H9 (cell line): ENCODE measurements at regions not wholly inside any gene's neighbourhood (a gene's known extent, or its start where the extent isn't known, plus 50 kb on each side); places are given as distances from the start of the nearest gene placed in this dataset.

Experiments used
- DNase-seq: peaks from one replicate; pipeline ENCODE4 v3.0.0-alpha.2; 2017
- H2AFZ ChIP-seq: one replicate; pipeline ENCODE4 v1.6.1; 2013; ENCODE audit warnings: mild to moderate bottlenecking, low read length, control low read depth, moderate library complexity
- H2AK5ac ChIP-seq: 2 replicates; pipeline ENCODE4 v1.6.1; 2013; ENCODE audit warnings: low read length, control low read depth, mixed read lengths; ENCODE audit not compliant: insufficient read length
- H2BK120ac ChIP-seq: one replicate; pipeline ENCODE4 v1.6.1; 2013; ENCODE audit warnings: low read depth, mild to moderate bottlenecking, low read length, control low read depth, inconsistent platforms; ENCODE audit not compliant: poor library complexity, severe bottlenecking
- H2BK12ac ChIP-seq: 2 replicates; pipeline ENCODE4 v1.6.1; 2013; ENCODE audit warnings: low read length, control low read depth, mixed read lengths, low read depth; ENCODE audit not compliant: insufficient read length
- H2BK15ac ChIP-seq: 2 replicates; pipeline ENCODE4 v1.6.1; 2013; ENCODE audit warnings: low read depth, low read length, control low read depth
- H2BK20ac ChIP-seq: one replicate; pipeline ENCODE4 v1.6.1; 2013; ENCODE audit warnings: low read depth, mild to moderate bottlenecking, low read length, control low read depth, inconsistent platforms; ENCODE audit not compliant: poor library complexity, severe bottlenecking
- H2BK5ac ChIP-seq: 2 replicates; pipeline ENCODE4 v1.6.1; 2013; ENCODE audit warnings: low read length, control low read depth, mixed read lengths; ENCODE audit not compliant: insufficient read length
- H3K14ac ChIP-seq: 2 replicates; pipeline ENCODE4 v1.6.1; 2013; ENCODE audit warnings: low read length, control low read depth; ENCODE audit not compliant: insufficient read depth
- H3K18ac ChIP-seq: 2 replicates; pipeline ENCODE4 v1.6.1; 2013; ENCODE audit warnings: low read depth, mild to moderate bottlenecking, mixed read lengths, low read length, control low read depth; ENCODE audit not compliant: insufficient read length
- H3K23ac ChIP-seq: 2 replicates; pipeline ENCODE4 v1.6.1; 2013; ENCODE audit warnings: low read length, control low read depth, mixed read lengths, low read depth; ENCODE audit not compliant: insufficient read length
- H3K23me2 ChIP-seq: 2 replicates; pipeline ENCODE4 v1.6.1; 2013; ENCODE audit warnings: low read depth, mild to moderate bottlenecking, mixed read lengths, low read length, control low read depth; ENCODE audit not compliant: insufficient read length, poor library complexity, severe bottlenecking
- H3K27ac ChIP-seq: 2 replicates; pipeline ENCODE4 v1.5.1; 2013; ENCODE audit warnings: low read length, control low read depth, mixed read lengths, low read depth; ENCODE audit not compliant: insufficient read length
- H3K27me3 ChIP-seq: 2 replicates; pipeline ENCODE4 v1.6.1; 2013; ENCODE audit warnings: low read length, control low read depth, inconsistent platforms; ENCODE audit not compliant: insufficient read depth
- H3K4ac ChIP-seq: 2 replicates; pipeline ENCODE4 v1.6.1; 2013; ENCODE audit warnings: low read depth, mild to moderate bottlenecking, control low read depth, inconsistent platforms, low read length, moderate library complexity
- H3K4me1 ChIP-seq: 2 replicates; pipeline ENCODE4 v1.6.1; 2013; ENCODE audit warnings: low read length, control low read depth, inconsistent platforms; ENCODE audit not compliant: insufficient read depth
- H3K4me2 ChIP-seq: 2 replicates; pipeline ENCODE4 v1.6.1; 2013; ENCODE audit warnings: low read length, control low read depth, mixed read lengths; ENCODE audit not compliant: insufficient read length, insufficient read depth
- H3K56ac ChIP-seq: 2 replicates; pipeline ENCODE4 v1.6.1; 2013; ENCODE audit warnings: low read depth, mild to moderate bottlenecking, mixed read lengths, low read length, control low read depth; ENCODE audit not compliant: insufficient read length
- H3K79me1 ChIP-seq: 2 replicates; pipeline ENCODE4 v1.6.1; 2013; ENCODE audit warnings: low read depth, mild to moderate bottlenecking, moderate library complexity, low read length, control low read depth, inconsistent platforms; ENCODE audit not compliant: insufficient read depth, poor library complexity, severe bottlenecking
- H3K79me2 ChIP-seq: 2 replicates; pipeline ENCODE4 v1.6.1; 2013; ENCODE audit warnings: low read length, control low read depth, inconsistent platforms; ENCODE audit not compliant: insufficient read depth
- H3K9ac ChIP-seq: 2 replicates; pipeline ENCODE4 v1.6.1; 2013; ENCODE audit warnings: low read length, control low read depth, mixed read lengths; ENCODE audit not compliant: insufficient read length; ENCODE audit errors: extremely low read depth
- H3K9me3 ChIP-seq: one replicate; pipeline ENCODE4 v1.6.1; 2013; ENCODE audit warnings: low read depth, low read length, inconsistent platforms; ENCODE audit not compliant: control insufficient read depth
- H3T11ph ChIP-seq: one replicate; pipeline ENCODE4 v1.6.1; 2013; ENCODE audit warnings: mild to moderate bottlenecking, low read length, control low read depth, inconsistent platforms
- H4K20me1 ChIP-seq: one replicate; pipeline ENCODE4 v1.6.1; 2013; ENCODE audit not compliant: control insufficient read depth, insufficient read length, insufficient read depth
- H4K5ac ChIP-seq: 2 replicates; pipeline ENCODE4 v1.6.1; 2013; ENCODE audit warnings: low read depth, mild to moderate bottlenecking, mixed read lengths, low read length, control low read depth; ENCODE audit not compliant: insufficient read length
- H4K8ac ChIP-seq: replicated peaks from 2 replicates; pipeline ENCODE4 v1.6.1; 2013; ENCODE audit warnings: low read length, control low read depth, mixed read lengths, low read depth; ENCODE audit not compliant: insufficient read length
- H4K91ac ChIP-seq: 2 replicates; pipeline ENCODE4 v1.6.1; 2013; ENCODE audit warnings: low read depth, mild to moderate bottlenecking, moderate library complexity, mixed read lengths, low read length, control low read depth; ENCODE audit not compliant: insufficient read length
- H3K27ac Mint-ChIP-seq, 3 experiments: 2 replicates in 2 of 3; 3 replicates in 1 of 3; pipeline ENCODE4 v1.8.0; 2020 to 2021; ENCODE audit warnings: mixed read lengths in 3 of 3, mild to moderate bottlenecking in 1 of 3, moderate library complexity in 1 of 3
- H3K27me3 Mint-ChIP-seq: 2 replicates; pipeline ENCODE4 v1.8.0; 2021; ENCODE audit warnings: low read depth, mild to moderate bottlenecking, moderate library complexity, mixed read lengths
- H3K36me3 Mint-ChIP-seq, 3 experiments: 2 replicates in 2 of 3; 3 replicates in 1 of 3; pipeline ENCODE4 v1.8.0; 2020 to 2021; ENCODE audit warnings: low read depth in 3 of 3, mixed read lengths in 3 of 3; ENCODE audit not compliant: insufficient read depth in 1 of 3
- H3K4me1 Mint-ChIP-seq, 2 experiments: 2 replicates each; pipeline ENCODE4 v1.8.0; 2020; ENCODE audit warnings: mixed read lengths in 2 of 2
- H3K4me3 Mint-ChIP-seq, 2 experiments: 2 replicates in 1 of 2; 3 replicates in 1 of 2; pipeline ENCODE4 v1.8.0; 2020 to 2021; ENCODE audit warnings: mild to moderate bottlenecking in 2 of 2, mixed read lengths in 2 of 2, moderate library complexity in 1 of 2
- H3K9me3 Mint-ChIP-seq, 2 experiments: 2 replicates in 1 of 2; 3 replicates in 1 of 2; pipeline ENCODE4 v1.8.0; 2020; ENCODE audit warnings: mild to moderate bottlenecking in 2 of 2, mixed read lengths in 2 of 2, moderate library complexity in 1 of 2
- CTCF ChIP-seq: fragments of 200-600 bp; sonication (generic); conservative IDR thresholded peaks from 3 replicates; pipeline ENCODE4 v1.8.0; 2021; ENCODE audit warnings: antibody characterized with exemption, mild to moderate bottlenecking
- WGBS: extraction: QIAGEN DNeasy Blood & Tissue Kit; methylation state at CpG from one replicate; pipeline ENCODE4 v1.1.7; 2013; ENCODE audit warnings: missing lambda C conversion rate, low lambda C conversion rate, mixed read lengths; ENCODE audit not compliant: insufficient read length; ENCODE audit errors: extremely low coverage; 5-methylcytosine and 5-hydroxymethylcytosine counted together

- Histone ChIP-seq H3K9ac (no peak overlapping the region), H3K4ac (no peak overlapping the region), H3K79me1 (no peaks in the 10 kb centered on the region), H3K27me3 (no peaks in the 10 kb centered on the region), H3K4me2 (no peak overlapping the region), H3K56ac (no peak overlapping the region), H3K9me3 (no peaks in the 10 kb centered on the region), H4K91ac (no peak overlapping the region), H4K5ac (no peak overlapping the region), H4K8ac (no peak overlapping the region), H2BK15ac (no peak overlapping the region), H2BK120ac (no peak overlapping the region), H3K23ac (no peak overlapping the region), H2BK5ac (no peak overlapping the region), H4K20me1 (no peaks in the 10 kb centered on the region), H3K23me2 (no peaks in the 10 kb centered on the region), H2BK20ac (no peak overlapping the region), H2AFZ (no peak overlapping the region), H2BK12ac (no peak overlapping the region), H3K79me2 (no peaks in the 10 kb centered on the region), H3K14ac (no peak overlapping the region), H3K27ac (no peak overlapping the region), H3T11ph (no peak overlapping the region), H3K4me1 (no peaks in the 10 kb centered on the region), H2AK5ac (no peak overlapping the region), H3K18ac (no peak overlapping the region)
- TF ChIP-seq CTCF: no peak
- no peak overlapping the region for H3K4me3 Mint-ChIP-seq
- peaks cover 0 to 11% (median 2%) of the 10 kb centered on the region in 3 experiments; a peak in 3 of 7 replicates for H3K36me3 Mint-ChIP-seq
- no peak for DNase-seq
- H3K27me3 Mint-ChIP-seq: no peaks in the 10 kb centered on the region
- peaks cover 19 to 20% of the 10 kb centered on the region in 2 experiments for H3K9me3 Mint-ChIP-seq
- no peak overlapping the region for H3K27ac Mint-ChIP-seq
- no peaks in the 10 kb centered on the region for H3K4me1 Mint-ChIP-seq
- WGBS: no CpG with 5 or more reads among the region's 1 CpG
Observed at GRCh38 chr1:73333847-73334503, 864.0 kb downstream of the LRRIQ3 start.
